KMS-11 (cell line): ENCODE measurements at regions not wholly inside any gene's neighbourhood (a gene's known extent, or its start where the extent isn't known, plus 50 kb on each side); places are given as distances from the start of the nearest gene placed in this dataset.

Experiments used
- H2AFZ ChIP-seq: fragments of 200-600 bp; sonication (generic); 2 replicates; pipeline ENCODE4 v1.6.1; 2016; ENCODE audit warnings: antibody characterized with exemption, mixed run types, low read depth
- H3K27ac ChIP-seq: fragments of 200-600 bp; sonication (generic); 2 replicates; pipeline ENCODE4 v1.6.1; 2016; ENCODE audit warnings: mild to moderate bottlenecking, mixed run types
- H3K27me3 ChIP-seq: fragments of 200-600 bp; sonication (generic); 2 replicates; pipeline ENCODE4 v1.6.1; 2017; ENCODE audit warnings: mild to moderate bottlenecking, low read depth, mixed run types, moderate library complexity; ENCODE audit not compliant: insufficient read depth
- H3K36me3 ChIP-seq: fragments of 200-600 bp; sonication (generic); 2 replicates; pipeline ENCODE4 v1.6.1; 2017; ENCODE audit warnings: mild to moderate bottlenecking, mixed run types; ENCODE audit not compliant: insufficient read depth
- H3K4me1 ChIP-seq: fragments of 200-600 bp; sonication (generic); 2 replicates; pipeline ENCODE4 v1.6.1; 2016; ENCODE audit warnings: mild to moderate bottlenecking, low read depth, mixed run types; ENCODE audit not compliant: poor library complexity, severe bottlenecking
- H3K4me2 ChIP-seq: fragments of 200-600 bp; sonication (generic); 2 replicates; pipeline ENCODE4 v1.7.0; 2016; ENCODE audit warnings: mild to moderate bottlenecking, mixed run types
- H3K4me3 ChIP-seq: fragments of 200-600 bp; sonication (generic); IDR thresholded peaks from 2 replicates; pipeline ENCODE4 v1.6.1; 2017; ENCODE audit warnings: low read depth, low read length, mixed read lengths; ENCODE audit not compliant: insufficient read depth
- H3K79me2 ChIP-seq: fragments of 200-600 bp; sonication (generic); 2 replicates; pipeline ENCODE4 v1.6.1; 2016; ENCODE audit warnings: low read depth, mixed run types; ENCODE audit not compliant: insufficient read depth
- H3K9ac ChIP-seq: fragments of 200-600 bp; sonication (generic); 2 replicates; pipeline ENCODE4 v1.6.1; 2016; ENCODE audit warnings: mild to moderate bottlenecking, mixed run types
- H4K20me1 ChIP-seq: fragments of 200-600 bp; sonication (generic); 2 replicates; pipeline ENCODE4 v1.6.1; 2016; ENCODE audit warnings: mild to moderate bottlenecking, mixed run types; ENCODE audit not compliant: insufficient read depth
- CTCF ChIP-seq: fragments of 200-600 bp; sonication (generic); conservative IDR thresholded peaks from 2 replicates; pipeline ENCODE4 v1.6.1; 2017; ENCODE audit warnings: low read depth, mild to moderate bottlenecking, antibody characterized with exemption, low read length, moderate library complexity, mixed read lengths

GRCh38 chrX:84721416-84721815 is 219.2 kb upstream of the HDX start:
- Histone ChIP-seq H3K36me3 (no peaks in the 10 kb centered on the region), H3K27ac (no peak overlapping the region), H3K79me2 (no peaks in the 10 kb centered on the region), H4K20me1 (no peaks in the 10 kb centered on the region), H3K4me1 (no peaks in the 10 kb centered on the region), H3K4me3 (no peak overlapping the region), H3K4me2 (no peak overlapping the region), H3K9ac (no peak overlapping the region), H2AFZ (no peak overlapping the region), H3K27me3 (no peaks in the 10 kb centered on the region)
- TF ChIP-seq CTCF = no peak

- H3K79me2 ChIP-seq = no peaks in the 10 kb centered on the region
- no peak overlapping the region for H3K4me2 ChIP-seq
- no peaks in the 10 kb centered on the region for H3K36me3 ChIP-seq
- no peaks in the 10 kb centered on the region for H4K20me1 ChIP-seq
- H3K4me1 ChIP-seq = no peaks in the 10 kb centered on the region
- H3K27me3 ChIP-seq = no peaks in the 10 kb centered on the region
- no peak overlapping the region for H2AFZ ChIP-seq
- H3K4me3 ChIP-seq = no peak overlapping the region
- no peak overlapping the region for H3K9ac ChIP-seq
- no peak for TF ChIP-seq CTCF
- no peak overlapping the region for H3K27ac ChIP-seq
Observed at GRCh38 chrX:84724576-84724975, 222.3 kb upstream of the HDX start.

- no peak for TF ChIP-seq CTCF
- Histone ChIP-seq H4K20me1 (no peaks in the 10 kb centered on the region), H3K4me3 (no peak overlapping the region), H3K27me3 (no peaks in the 10 kb centered on the region), H3K4me1 (no peaks in the 10 kb centered on the region), H3K79me2 (no peaks in the 10 kb centered on the region), H3K4me2 (no peak overlapping the region), H3K36me3 (no peaks in the 10 kb centered on the region), H3K27ac (no peak overlapping the region), H2AFZ (no peak overlapping the region), H3K9ac (no peak overlapping the region)
Observed at GRCh38 chrX:84729408-84729807, 227.2 kb upstream of the HDX start.

- TF ChIP-seq CTCF = peak; percentile 85
- no peak overlapping the region for H3K4me2 ChIP-seq
- no peak overlapping the region for H3K27ac ChIP-seq
- H3K4me3 ChIP-seq = no peak overlapping the region
- H3K9ac ChIP-seq = no peak overlapping the region
- no peaks in the 10 kb centered on the region for H4K20me1 ChIP-seq
- H3K27me3 ChIP-seq = no peaks in the 10 kb centered on the region
- no peaks in the 10 kb centered on the region for H3K79me2 ChIP-seq
- peak overlapping the region; percentile 54; the same call in 1 of the 2 replicates for H2AFZ ChIP-seq
- H3K4me1 ChIP-seq = no peaks in the 10 kb centered on the region
- no peaks in the 10 kb centered on the region for H3K36me3 ChIP-seq
Observed at GRCh38 chrX:84729809-84730208, 227.6 kb upstream of the HDX start.
